Fibroblast of pulmonary artery (primary cell): ENCODE measurements at regions not wholly inside any gene's neighbourhood (a gene's known extent, or its start where the extent isn't known, plus 50 kb on each side); places are given as distances from the start of the nearest gene placed in this dataset.

Experiments
- DNase-seq: peaks from one replicate; pipeline ENCODE4 v3.0.0-alpha.2; 2010; ENCODE audit warnings: low read depth
- H3K4me3 ChIP-seq: replicated peaks from 2 replicates; pipeline ENCODE4 v1.5.1; 2011; ENCODE audit warnings: low read depth, mild to moderate bottlenecking, control low read depth, low read length, moderate library complexity
- TF ChIP-seq, protein P1 (sequence below): IDR thresholded peaks from 2 replicates; pipeline ENCODE4 v1.5.1; 2011; ENCODE audit warnings: mild to moderate bottlenecking, control low read depth, low read length, inconsistent platforms; ENCODE audit errors: missing control alignments

DNA sequence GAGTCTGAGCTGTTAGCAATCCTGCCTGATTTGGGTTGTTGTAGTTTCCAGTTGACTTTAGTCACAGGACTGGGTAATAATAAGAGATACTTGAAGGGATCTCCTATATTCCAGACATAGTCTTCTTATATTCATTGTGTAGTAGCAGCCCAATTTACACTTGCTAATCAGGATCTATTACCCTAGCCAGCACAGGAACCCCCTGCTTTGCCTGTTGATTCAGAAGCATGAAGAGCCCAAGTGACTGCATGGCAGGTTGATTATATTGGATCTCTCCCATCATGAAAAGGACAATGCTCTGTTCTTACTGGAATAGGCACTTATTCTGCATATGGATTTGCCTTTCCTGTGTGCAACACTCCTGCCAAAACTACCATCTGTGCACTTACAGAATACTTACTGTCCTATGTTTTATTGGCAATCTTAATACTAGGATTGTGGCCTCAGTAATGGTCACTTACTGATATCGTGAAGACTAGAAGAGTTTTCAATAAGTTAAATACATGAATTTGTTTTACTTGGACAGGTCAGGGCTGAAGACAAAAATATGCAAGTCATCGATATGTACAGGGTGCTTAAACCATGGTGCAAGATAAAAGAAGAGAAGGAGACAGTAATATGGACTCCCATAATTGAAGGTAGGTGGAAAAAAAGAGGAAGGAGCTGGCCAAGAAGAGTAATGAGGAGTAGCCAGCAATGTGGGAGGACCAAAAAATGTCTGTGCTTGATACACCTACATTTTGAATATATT, 304.1 kb downstream of the MCTP2 start:
- no peak overlapping the region for H3K4me3 ChIP-seq
- TF ChIP-seq, protein P1, sequence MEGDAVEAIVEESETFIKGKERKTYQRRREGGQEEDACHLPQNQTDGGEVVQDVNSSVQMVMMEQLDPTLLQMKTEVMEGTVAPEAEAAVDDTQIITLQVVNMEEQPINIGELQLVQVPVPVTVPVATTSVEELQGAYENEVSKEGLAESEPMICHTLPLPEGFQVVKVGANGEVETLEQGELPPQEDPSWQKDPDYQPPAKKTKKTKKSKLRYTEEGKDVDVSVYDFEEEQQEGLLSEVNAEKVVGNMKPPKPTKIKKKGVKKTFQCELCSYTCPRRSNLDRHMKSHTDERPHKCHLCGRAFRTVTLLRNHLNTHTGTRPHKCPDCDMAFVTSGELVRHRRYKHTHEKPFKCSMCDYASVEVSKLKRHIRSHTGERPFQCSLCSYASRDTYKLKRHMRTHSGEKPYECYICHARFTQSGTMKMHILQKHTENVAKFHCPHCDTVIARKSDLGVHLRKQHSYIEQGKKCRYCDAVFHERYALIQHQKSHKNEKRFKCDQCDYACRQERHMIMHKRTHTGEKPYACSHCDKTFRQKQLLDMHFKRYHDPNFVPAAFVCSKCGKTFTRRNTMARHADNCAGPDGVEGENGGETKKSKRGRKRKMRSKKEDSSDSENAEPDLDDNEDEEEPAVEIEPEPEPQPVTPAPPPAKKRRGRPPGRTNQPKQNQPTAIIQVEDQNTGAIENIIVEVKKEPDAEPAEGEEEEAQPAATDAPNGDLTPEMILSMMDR, result no peak
- no peak for DNase-seq

DNA sequence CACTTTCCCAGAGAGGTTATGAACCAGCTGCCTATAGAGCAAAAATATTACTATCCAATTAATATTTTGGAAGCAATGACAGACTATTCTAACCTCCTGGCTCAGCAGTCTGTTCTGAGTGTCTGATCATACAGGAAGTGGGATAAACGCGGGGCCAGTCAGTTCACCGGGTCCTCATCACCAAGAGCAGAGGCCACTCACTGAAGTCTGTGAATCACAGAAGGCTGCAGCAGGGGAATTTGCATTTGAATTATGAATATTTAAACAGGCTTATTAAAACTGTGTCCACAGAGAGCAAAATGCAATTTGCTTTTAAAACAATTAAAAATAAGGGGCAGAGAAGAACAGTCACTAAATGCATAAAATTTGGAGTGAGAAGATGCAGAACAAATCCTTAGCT, 305.2 kb downstream of the MCTP2 start:
- no peak overlapping the region for H3K4me3 ChIP-seq
- DNase-seq, result no peak
- TF ChIP-seq, protein P1, result no peak

DNA sequence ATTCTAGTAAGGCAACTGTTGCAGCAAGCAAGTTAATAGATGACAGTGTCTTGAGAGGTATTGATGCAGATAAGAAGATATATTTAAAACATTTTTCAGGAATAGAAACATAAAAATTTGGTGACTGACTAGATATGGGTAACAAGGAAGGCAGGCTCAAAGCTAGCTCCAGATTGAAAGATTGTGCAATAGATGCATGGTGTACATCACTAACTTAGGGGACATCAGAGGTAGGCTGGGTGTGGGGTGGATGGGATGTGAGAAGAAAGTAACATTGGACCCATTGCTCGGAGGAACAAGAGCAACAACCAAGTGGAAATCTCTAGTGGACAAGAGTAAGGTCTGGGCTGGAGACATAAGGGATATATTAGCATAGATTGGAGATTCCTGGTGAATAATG, 306.9 kb downstream of the MCTP2 start:
- TF ChIP-seq, protein P1, result no peak
- no peak overlapping the region for H3K4me3 ChIP-seq
- no peak for DNase-seq

DNA sequence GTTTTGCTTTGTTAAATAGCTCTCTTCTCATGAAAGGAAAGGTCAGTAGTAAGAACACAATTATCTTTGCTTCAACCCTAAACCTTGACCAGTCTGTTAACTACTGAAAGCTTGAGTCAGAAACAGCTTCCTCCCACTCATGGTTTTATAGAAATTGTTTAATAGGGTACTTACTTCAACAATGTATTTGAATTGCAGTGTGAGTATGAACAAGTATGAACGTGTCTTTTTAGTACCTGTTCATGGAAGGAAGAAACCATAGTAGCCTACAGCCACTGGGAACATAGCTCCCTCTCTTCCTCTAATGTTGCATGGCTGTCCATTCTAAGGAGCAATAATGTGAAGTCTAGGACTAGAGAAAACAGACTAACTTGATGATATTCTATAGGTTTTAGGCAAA, 311.0 kb downstream of the MCTP2 start:
- no peak overlapping the region for H3K4me3 ChIP-seq
- no peak for DNase-seq
- TF ChIP-seq, protein P1, result no peak

DNA sequence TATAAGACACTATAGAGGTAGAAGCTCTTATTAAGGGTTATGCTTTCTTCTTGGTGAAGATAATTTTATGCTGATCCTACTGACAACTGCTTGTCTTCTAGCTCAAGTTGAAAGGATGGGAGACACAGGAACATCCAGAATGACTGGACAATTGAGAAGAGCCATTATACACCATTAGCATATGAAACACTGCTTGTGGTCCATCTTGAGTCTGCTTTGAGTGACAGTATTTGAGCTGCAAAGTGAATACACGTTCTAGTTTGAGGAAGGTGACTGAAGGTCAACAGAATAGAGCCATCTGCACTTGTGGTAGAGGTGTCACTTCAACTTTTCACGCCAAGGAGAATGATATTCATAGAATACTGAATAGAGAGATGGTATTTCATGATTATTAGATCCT, 315.4 kb downstream of the MCTP2 start:
- TF ChIP-seq, protein P1, result no peak
- no peak overlapping the region for H3K4me3 ChIP-seq
- DNase-seq, result no peak

DNA sequence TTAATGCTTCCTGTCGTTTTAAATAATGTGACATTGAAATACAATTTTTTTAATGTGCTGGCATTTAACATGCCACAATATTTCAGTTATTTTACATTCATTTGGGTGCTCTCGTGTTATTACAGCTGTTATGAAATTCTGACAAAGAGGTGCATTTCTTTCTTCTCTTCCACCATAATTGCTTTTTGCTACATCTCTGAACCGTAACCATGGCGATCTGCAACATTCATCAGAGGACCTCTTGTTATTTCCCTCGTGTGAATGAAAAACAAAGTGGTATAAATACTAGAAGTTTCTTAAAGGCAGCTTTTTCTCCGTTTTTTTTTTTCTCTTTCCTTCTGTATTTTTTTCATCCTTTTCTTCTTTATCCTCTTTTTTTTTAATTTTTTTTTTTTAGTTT, 316.4 kb downstream of the MCTP2 start:
- no peak overlapping the region for H3K4me3 ChIP-seq

More for the DNA sequence above, 316.4 kb downstream of the MCTP2 start:
- TF ChIP-seq, protein P1, result no peak
- DNase-seq, result no peak
